ENCODE measurements at regions not wholly inside any gene's neighbourhood (a gene's known extent, or its start where the extent isn't known, plus 50 kb on each side); places are given as distances from the start of the nearest gene placed in this dataset.

DNA sequence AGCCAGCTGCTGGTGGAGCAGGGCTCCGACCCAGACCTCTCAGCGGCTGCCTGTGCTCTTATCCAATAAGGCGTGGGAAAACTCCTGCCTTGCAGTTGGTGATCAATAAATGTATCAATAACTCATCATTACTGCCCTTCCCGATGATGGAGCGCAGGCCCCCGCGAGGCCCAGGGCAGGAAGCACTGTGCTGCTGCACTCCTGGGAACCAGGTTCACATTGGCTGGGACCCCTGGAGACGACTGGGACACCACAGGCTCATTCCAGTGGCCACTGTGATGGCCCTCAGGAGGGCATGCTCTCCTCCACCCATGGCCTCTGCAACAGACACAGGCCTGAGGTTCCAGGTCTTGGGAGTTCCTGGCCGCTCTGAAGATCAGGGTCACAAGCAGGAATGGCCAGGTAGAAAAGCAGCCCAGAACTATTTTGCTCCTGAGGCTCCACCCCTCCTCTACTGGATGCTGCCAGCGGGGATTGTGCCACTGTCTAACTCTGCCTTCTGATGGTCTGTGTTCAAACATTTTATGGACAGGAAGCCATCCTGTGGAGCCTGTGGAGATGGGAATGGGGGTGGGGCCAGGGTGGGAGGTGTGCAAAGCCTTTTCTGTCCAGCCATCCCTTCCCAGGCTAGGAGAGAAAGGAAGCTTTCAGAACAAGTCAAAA is 287.4 kb upstream of the ZMIZ1 start:
- no peak for TF ChIP-seq YY1 (IDR thresholded peaks at IDR 0.05; ENCODE audit: insufficient read depth, insufficient read length)
- TF ChIP-seq ZNF274 (IDR thresholded peaks at IDR 0.05; ENCODE audit: low read depth, low read length), result no peak
- no peak for TF ChIP-seq SUZ12 (IDR thresholded peaks at IDR 0.05; ENCODE audit: extremely low read depth, insufficient read depth, insufficient read length)
